Brain pericyte (primary cell): ENCODE measurements at regions not wholly inside any gene's neighbourhood (a gene's known extent, or its start where the extent isn't known, plus 50 kb on each side); places are given as distances from the start of the nearest gene placed in this dataset.
"Not testable (repeated sequence)": the region's sequence is repeated elsewhere in the genome, so short reads cannot be mapped to it uniquely, and the experiment has no call there.

ENCODE experiments used
- DNase-seq: peaks from one replicate; pipeline ENCODE4 v3.0.0-alpha.2; 2012; ENCODE audit warnings: low read depth, low spot score

- no peak for DNase-seq
Measured at GRCh38 chr5:112573441-112573840, 154.4 kb upstream of the EPB41L4A start.

- DNase-seq: no peak
Measured at GRCh38 chr5:112574536-112574935, 155.5 kb upstream of the EPB41L4A start.

GRCh38 chr5:112576298-112576925 is 157.3 kb upstream of the EPB41L4A start:
- DNase-seq: no peak

GRCh38 chr5:112579599-112580170 is 158.0 kb upstream of the APC start:
- DNase-seq: no peak

GRCh38 chr5:112581811-112582320 is 155.8 kb upstream of the APC start:
- no peak for DNase-seq

- no peak for DNase-seq
Measured at GRCh38 chr5:112583166-112583565, 154.5 kb upstream of the APC start.

- no peak for DNase-seq
Measured at GRCh38 chr5:112584781-112585180, 152.9 kb upstream of the APC start.

GRCh38 chr5:112586596-112587062 is 151.1 kb upstream of the APC start:
- DNase-seq: no peak

GRCh38 chr5:112590858-112591257 is 146.8 kb upstream of the APC start:
- not testable (repeated sequence) for DNase-seq

GRCh38 chr5:112594095-112594850 is 143.4 kb upstream of the APC start:
- no peak for DNase-seq

- DNase-seq: no peak
Measured at GRCh38 chr5:112594941-112595340, 142.7 kb upstream of the APC start.

- DNase-seq: no peak
Measured at GRCh38 chr5:112597831-112598230, 139.9 kb upstream of the APC start.

GRCh38 chr5:112600510-112600909 is 137.2 kb upstream of the APC start:
- DNase-seq: not testable (repeated sequence)

GRCh38 chr5:112604732-112605630 is 132.7 kb upstream of the APC start:
- DNase-seq: no peak

- no peak for DNase-seq
Measured at GRCh38 chr5:112608975-112609374, 128.7 kb upstream of the APC start.

- DNase-seq: no peak
Measured at GRCh38 chr5:112612663-112613062, 125.0 kb upstream of the APC start.

GRCh38 chr5:112614285-112614684 is 123.4 kb upstream of the APC start:
- no peak for DNase-seq

GRCh38 chr5:112614986-112615385 is 122.7 kb upstream of the APC start:
- DNase-seq: no peak

- DNase-seq: no peak
Measured at GRCh38 chr5:112616812-112617547, 120.7 kb upstream of the APC start.

GRCh38 chr5:112625246-112625645 is 112.4 kb upstream of the APC start:
- DNase-seq: no peak
